GM12891 (cell line): ENCODE measurements at regions not wholly inside any gene's neighbourhood (a gene's known extent, or its start where the extent isn't known, plus 50 kb on each side); places are given as distances from the start of the nearest gene placed in this dataset.

Experiments used
- POLR2A ChIP-seq: IDR thresholded peaks from 2 replicates; pipeline ENCODE4 v1.6.1; 2011; ENCODE audit warnings: low read depth, low read length, control low read depth
- POLR2AphosphoS5 ChIP-seq: IDR thresholded peaks from 2 replicates; pipeline ENCODE4 v1.6.1; 2011; ENCODE audit warnings: low read depth, low read length, control low read depth
- SPI1 ChIP-seq: IDR thresholded peaks from 2 replicates; pipeline ENCODE4 v1.6.1; 2011; ENCODE audit warnings: low read depth, low read length, control low read depth
- TAF1 ChIP-seq: IDR thresholded peaks from 2 replicates; pipeline ENCODE4 v1.6.1; 2011; ENCODE audit warnings: low read depth, low read length, control low read depth

DNA sequence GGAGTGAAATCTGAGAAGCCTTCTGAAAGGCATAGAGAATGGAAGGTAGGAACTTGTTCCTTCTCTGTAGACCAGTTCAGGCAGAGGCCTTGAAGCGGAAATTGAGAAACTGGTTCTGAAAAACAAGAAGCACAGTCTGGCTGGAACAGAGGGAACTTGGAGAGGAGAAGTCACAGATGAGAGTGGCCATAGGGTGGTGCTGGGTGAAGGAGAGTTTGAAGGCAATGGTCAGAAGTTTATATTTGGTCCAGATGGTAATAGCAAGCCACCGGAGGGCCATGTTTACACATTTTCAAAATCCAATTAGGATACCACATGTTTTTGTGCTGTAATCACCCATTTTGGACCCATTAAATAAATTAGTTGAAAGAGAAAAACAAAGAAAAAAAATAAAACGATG, 692.5 kb downstream of the INHBA start:
- TF ChIP-seq POLR2AphosphoS5 (no peak), POLR2A (no peak), TAF1 (no peak), SPI1 (no peak)
